Heart left ventricle (tissue), 13 donors: ENCODE measurements at regions not wholly inside any gene's neighbourhood (a gene's known extent, or its start where the extent isn't known, plus 50 kb on each side); places are given as distances from the start of the nearest gene placed in this dataset.

Experiments
- POLR2A ChIP-seq, 2 donors: fragments of 450-650 bp; IDR thresholded peaks; one replicate each; pipeline ENCODE4 v1.6.1; 2017; ENCODE audit warnings: antibody characterized with exemption in 2 of 2, mild to moderate bottlenecking in 2 of 2, moderate library complexity in 2 of 2
- TF ChIP-seq, protein P1 (sequence below), 12 donors: fragments of 200-600 bp; sonication (generic) in 4 of 12; IDR thresholded peaks; one replicate each; pipeline versions ENCODE4 v1.5.0 to v1.8.0; 2018 to 2022; ENCODE audit warnings: antibody characterized with exemption in 12 of 12, mild to moderate bottlenecking in 5 of 12
- donor health status: ischemic (EF 13 %, LVEDD 7.1; RV severe dilation, severe dysfunction).
- donor health status: DM: no; HTN: yes; CAD: no.
- donor health status: DM: no; HTN: no; CAD: no.
- donor health status: ischemic (EF 25% LVEDD 6.9; RV normal size, moderate dysfunction).
- donor health status: ischemic (EF 25% LVEDD 5.7; RV mildly dilated, moderate dysfunction).
- donor health status: ischemic (EF 35%, LVEDD 5.7; RV mildly dilated, moderate dysfunction).
- donor health status: nonischemic (EF 11% LVEDD 7.7; RV severe dilation, severe dysfunction).
- donor health status: DM: yes; HTN: yes; CAD: no.
- donor health status: PGD.
- donor health status: ischemic (EF 29% LVEDD 5.4; RV normal size, mild dysfunction).
- donor health status: nonischemic (EF 23%, LVEDD 6.1; RV moderate dilation, normal function).

GRCh38 chr4:38582445-38582844 lies 81.6 kb upstream of the KLF3 start:
- TF ChIP-seq, protein P1, sequence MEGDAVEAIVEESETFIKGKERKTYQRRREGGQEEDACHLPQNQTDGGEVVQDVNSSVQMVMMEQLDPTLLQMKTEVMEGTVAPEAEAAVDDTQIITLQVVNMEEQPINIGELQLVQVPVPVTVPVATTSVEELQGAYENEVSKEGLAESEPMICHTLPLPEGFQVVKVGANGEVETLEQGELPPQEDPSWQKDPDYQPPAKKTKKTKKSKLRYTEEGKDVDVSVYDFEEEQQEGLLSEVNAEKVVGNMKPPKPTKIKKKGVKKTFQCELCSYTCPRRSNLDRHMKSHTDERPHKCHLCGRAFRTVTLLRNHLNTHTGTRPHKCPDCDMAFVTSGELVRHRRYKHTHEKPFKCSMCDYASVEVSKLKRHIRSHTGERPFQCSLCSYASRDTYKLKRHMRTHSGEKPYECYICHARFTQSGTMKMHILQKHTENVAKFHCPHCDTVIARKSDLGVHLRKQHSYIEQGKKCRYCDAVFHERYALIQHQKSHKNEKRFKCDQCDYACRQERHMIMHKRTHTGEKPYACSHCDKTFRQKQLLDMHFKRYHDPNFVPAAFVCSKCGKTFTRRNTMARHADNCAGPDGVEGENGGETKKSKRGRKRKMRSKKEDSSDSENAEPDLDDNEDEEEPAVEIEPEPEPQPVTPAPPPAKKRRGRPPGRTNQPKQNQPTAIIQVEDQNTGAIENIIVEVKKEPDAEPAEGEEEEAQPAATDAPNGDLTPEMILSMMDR (IDR thresholded peaks at IDR 0.05): no peak
- no peak for TF ChIP-seq POLR2A (IDR thresholded peaks at IDR 0.05)
